Fibroblast of mammary gland (primary cell): ENCODE measurements at regions not wholly inside any gene's neighbourhood (a gene's known extent, or its start where the extent isn't known, plus 50 kb on each side); places are given as distances from the start of the nearest gene placed in this dataset.

Experiments used
- DNase-seq: peaks from one replicate; pipeline ENCODE4 v3.0.0-alpha.2; 2010; ENCODE audit warnings: low read depth
- H3K4me3 ChIP-seq: 2 replicates; pipeline ENCODE4 v1.5.1; 2011; ENCODE audit warnings: low read depth, mild to moderate bottlenecking, low read length, moderate library complexity; ENCODE audit not compliant: control insufficient read depth
- TF ChIP-seq, protein P1 (sequence below): conservative IDR thresholded peaks from 2 replicates; pipeline ENCODE4 v1.5.1; 2011; ENCODE audit warnings: low read depth, low read length, inconsistent platforms; ENCODE audit not compliant: control insufficient read depth, insufficient read depth

DNA sequence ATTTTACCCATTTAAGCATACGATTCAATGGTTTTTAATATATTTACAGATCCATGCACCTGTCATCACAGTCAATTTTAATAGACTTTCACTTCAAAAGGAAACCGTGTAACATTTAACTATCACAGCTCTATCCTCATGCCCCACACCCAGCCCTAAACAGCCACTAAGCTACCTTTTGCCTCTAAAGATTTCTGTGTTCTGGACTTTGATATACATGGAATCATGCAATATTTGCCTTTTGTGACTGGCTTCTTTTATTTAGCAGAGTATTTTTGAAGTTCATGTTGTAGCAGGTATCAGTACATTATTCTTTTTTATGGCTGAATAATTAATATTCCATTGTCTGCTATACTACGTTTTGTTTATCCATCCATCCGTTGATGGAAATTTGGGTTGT is 50.3 kb upstream of the STX16 start:
- TF ChIP-seq, protein P1, sequence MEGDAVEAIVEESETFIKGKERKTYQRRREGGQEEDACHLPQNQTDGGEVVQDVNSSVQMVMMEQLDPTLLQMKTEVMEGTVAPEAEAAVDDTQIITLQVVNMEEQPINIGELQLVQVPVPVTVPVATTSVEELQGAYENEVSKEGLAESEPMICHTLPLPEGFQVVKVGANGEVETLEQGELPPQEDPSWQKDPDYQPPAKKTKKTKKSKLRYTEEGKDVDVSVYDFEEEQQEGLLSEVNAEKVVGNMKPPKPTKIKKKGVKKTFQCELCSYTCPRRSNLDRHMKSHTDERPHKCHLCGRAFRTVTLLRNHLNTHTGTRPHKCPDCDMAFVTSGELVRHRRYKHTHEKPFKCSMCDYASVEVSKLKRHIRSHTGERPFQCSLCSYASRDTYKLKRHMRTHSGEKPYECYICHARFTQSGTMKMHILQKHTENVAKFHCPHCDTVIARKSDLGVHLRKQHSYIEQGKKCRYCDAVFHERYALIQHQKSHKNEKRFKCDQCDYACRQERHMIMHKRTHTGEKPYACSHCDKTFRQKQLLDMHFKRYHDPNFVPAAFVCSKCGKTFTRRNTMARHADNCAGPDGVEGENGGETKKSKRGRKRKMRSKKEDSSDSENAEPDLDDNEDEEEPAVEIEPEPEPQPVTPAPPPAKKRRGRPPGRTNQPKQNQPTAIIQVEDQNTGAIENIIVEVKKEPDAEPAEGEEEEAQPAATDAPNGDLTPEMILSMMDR = no peak
- no peak for DNase-seq
- no peak overlapping the region for H3K4me3 ChIP-seq

DNA sequence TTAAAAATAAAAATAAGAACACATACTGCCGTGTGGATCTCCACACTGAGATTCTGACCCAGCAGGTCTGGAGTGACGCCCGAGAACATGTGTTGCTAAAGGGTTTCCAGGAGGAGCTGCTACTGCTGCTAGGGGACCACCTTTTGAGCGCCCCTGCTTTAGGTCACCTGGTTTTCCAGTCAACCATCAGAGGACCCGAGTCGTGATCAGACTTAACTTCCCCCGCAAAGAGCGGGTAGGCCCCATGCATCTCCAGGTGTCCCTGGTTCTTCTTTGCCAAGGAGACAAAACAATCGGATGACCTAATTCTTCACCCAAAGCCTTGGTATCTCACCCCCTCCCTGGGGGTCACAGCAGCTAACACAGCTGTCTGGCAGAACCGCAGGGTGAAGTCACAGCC is 51.1 kb upstream of the STX16 start:
- TF ChIP-seq, protein P1 = no peak
- no peak for DNase-seq
- no peak overlapping the region for H3K4me3 ChIP-seq

DNA sequence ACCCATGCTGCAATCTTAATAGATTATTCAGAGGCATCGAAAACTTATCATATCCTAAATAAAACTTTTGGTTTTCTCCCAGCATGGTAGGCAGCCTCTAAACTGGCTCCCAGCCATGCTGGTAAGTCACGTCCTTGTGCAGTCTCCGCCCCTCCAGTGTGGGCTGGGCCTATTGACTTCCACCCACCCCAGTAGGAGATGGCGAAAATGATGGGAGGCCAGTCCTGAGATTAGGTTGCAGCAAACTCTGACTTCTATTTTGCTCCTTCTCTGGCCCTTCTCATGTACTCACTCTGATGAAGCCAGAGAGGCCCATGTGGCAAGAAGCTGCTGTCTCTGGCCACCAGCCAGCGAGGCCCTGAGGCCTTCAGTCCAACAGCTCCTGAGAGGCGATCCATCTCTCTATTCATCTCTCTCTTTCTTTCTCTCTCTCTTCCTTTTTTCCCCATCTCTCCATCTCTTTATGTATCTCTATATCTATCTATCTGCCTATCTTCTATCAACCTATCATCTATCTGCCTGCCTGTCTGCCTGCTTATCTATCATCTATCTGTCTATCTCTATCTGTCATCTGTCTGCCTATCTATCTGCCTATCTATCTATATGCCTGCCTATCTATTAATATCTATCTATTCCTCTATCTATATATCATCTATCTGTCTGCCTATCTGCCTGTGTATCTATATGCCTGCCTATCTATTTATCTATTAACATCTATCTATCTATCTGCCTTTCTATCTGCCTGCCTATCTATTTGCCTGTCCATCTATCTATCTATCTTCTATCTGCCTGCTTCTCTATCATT is 52.7 kb upstream of the STX16 start:
- H3K4me3 ChIP-seq = no peak overlapping the region
- peak; percentile 69 for DNase-seq
- TF ChIP-seq, protein P1 = no peak

DNA sequence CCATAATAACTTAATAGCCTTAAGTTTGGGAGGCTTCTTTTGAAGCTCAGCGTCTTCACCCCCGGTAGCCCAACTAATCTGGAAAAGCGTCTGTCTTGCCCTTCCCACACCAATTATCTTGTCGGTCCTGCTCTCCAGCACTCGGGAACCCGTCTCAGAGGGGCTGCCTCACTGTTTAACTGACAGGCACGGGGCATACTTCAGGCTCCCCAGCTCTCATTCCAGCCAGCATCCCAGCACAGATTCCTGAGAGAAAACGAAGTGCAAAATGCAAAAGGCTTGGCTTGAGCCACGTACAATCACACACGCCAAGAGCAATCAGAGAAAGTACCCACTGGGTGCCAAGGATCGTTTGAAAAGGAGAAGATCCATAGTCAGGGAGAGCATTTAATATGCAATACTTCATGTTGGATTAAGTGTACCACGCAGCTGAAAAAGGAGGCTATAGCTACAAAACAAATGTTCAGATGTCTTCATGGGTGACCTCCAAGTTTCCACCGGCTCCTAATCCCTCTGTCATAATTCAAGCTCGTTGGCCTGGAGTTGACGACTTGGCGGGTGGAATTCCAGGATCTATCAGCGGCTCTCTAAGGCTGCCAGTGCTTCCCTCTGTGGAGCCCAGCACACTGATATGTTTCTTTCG is 53.7 kb upstream of the STX16 start:
- peak; percentile 35 for DNase-seq
- H3K4me3 ChIP-seq = no peak overlapping the region
- TF ChIP-seq, protein P1 = no peak

DNA sequence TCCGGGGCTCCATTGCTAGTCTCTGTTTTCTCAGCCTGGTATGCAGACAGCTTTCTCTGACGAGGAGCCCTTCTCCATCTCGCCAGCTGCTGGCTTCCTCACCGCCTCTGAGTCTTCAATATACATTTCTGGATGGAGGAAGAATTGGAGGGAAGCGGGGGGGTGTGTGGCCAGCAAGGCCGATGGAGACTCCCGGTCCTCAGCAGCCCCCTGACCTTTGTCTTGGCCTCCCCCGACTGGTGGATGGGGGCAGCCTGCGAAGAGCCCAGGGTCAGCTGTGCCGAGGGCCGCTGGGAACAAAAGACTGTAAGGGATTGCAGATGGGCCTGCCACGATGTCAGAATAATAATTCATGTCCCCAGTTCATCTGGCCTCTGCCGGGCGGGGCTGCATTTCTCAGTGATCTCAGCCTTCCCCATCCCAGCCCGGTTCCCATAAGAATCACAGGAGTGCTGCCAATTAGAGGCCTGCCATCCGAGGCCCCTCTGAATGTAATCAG is 54.3 kb upstream of the STX16 start:
- peak; percentile 55 for DNase-seq
- H3K4me3 ChIP-seq = no peak overlapping the region
- TF ChIP-seq, protein P1 = no peak

DNA sequence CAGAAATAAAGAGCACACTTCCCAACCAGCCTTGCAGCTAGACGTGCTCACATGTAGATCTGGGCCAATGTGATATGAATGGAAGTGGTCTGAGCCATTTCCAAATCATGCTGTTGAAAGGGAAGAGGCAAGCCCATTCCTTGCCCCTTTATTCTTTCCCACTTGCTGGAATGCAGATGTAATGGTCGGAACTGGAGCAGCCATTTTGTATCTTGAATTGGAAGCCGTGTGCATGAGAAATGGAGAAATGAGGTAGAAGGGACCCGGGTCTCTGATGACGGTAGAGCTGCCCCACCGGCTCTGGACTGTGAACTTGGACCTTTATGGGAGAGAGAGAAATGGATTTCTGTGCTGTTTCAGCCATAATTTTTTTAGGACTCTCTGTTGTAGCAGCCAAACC is 54.8 kb upstream of the STX16 start:
- H3K4me3 ChIP-seq = no peak overlapping the region
- DNase-seq = no peak
- TF ChIP-seq, protein P1 = no peak
